CD4-positive, CD25-positive, alpha-beta regulatory T cell (primary cell): ENCODE measurements at regions not wholly inside any gene's neighbourhood (a gene's known extent, or its start where the extent isn't known, plus 50 kb on each side); places are given as distances from the start of the nearest gene placed in this dataset.
A peak's percentile ranks its signal among the peaks of the same experiment; 100 is the strongest.

Experiments
- ATAC-seq, 2 donors: fragments of 150-1000 bp; cut with Tn5 transposase; one replicate each; pipeline ENCODE4 v1.10.0; 2021; ENCODE audit warnings: low read depth in 2 of 2, moderate number of reproducible peaks in 2 of 2, moderate library complexity in 1 of 2
- DNase-seq, 3 donors: peaks; one replicate each; pipeline versions ENCODE4 v3.0.0 to v3.0.0-alpha.2; 2012 to 2022; ENCODE audit warnings: mixed read lengths in 1 of 3
- H3K27ac ChIP-seq: one replicate; pipeline ENCODE4 v1.7.0; 2013; ENCODE audit warnings: mild to moderate bottlenecking, low read length; ENCODE audit not compliant: insufficient read depth, poor library complexity, severe bottlenecking
- H3K27me3 ChIP-seq: one replicate; pipeline ENCODE4 v1.7.0; 2013; ENCODE audit warnings: low read length; ENCODE audit not compliant: control insufficient read depth, insufficient read depth
- H3K36me3 ChIP-seq: one replicate; pipeline ENCODE4 v1.7.0; 2013; ENCODE audit warnings: mild to moderate bottlenecking, low read length, moderate library complexity; ENCODE audit not compliant: control insufficient read depth, insufficient read depth
- H3K4me1 ChIP-seq: 2 replicates; pipeline ENCODE4 v1.7.0; 2013; ENCODE audit warnings: mild to moderate bottlenecking, low read length; ENCODE audit not compliant: insufficient read depth, control insufficient read depth, poor library complexity, severe bottlenecking
- H3K4me3 ChIP-seq: one replicate; pipeline ENCODE4 v1.7.0; 2013; ENCODE audit warnings: low read depth, mild to moderate bottlenecking, low read length, moderate library complexity
- H3K9me3 ChIP-seq, 2 experiments: 1 replicate in 1 of 2; 2 replicates in 1 of 2; pipeline ENCODE4 v1.7.0; 2013; ENCODE audit warnings: low read length in 2 of 2, mild to moderate bottlenecking in 1 of 2, moderate library complexity in 1 of 2; ENCODE audit not compliant: control insufficient read depth in 2 of 2
- H3K27ac Mint-ChIP-seq, 3 donors: one replicate each; pipeline ENCODE4 v1.8.0; 2020 to 2022; ENCODE audit warnings: mild to moderate bottlenecking in 3 of 3, mixed read lengths in 3 of 3, moderate library complexity in 2 of 3
- H3K27me3 Mint-ChIP-seq: one replicate; pipeline ENCODE4 v1.8.0; 2022; ENCODE audit warnings: mild to moderate bottlenecking, mixed read lengths
- H3K36me3 Mint-ChIP-seq: one replicate; pipeline ENCODE4 v1.8.0; 2020; ENCODE audit warnings: mixed read lengths
- H3K4me1 Mint-ChIP-seq, 4 donors: one replicate each; pipeline ENCODE4 v1.8.0; 2020 to 2022; ENCODE audit warnings: mixed read lengths in 4 of 4, mild to moderate bottlenecking in 1 of 4
- H3K4me3 Mint-ChIP-seq, 4 donors: one replicate each; pipeline ENCODE4 v1.8.0; 2020 to 2022; ENCODE audit warnings: mild to moderate bottlenecking in 4 of 4, mixed read lengths in 4 of 4, moderate library complexity in 3 of 4
- H3K9me3 Mint-ChIP-seq, 7 donors: one replicate each; pipeline ENCODE4 v1.8.0; 2020 to 2022; ENCODE audit warnings: mixed read lengths in 7 of 7, mild to moderate bottlenecking in 3 of 7, moderate library complexity in 2 of 7

- no peak overlapping the region for H3K27ac ChIP-seq
- H3K9me3 Mint-ChIP-seq = peaks cover 0 to 3% (median 0%) of the 10 kb centered on the region in 7 donors
- ATAC-seq (no peak), DNase-seq (no peak)
- no peaks in the 10 kb centered on the region for H3K4me1 ChIP-seq
- H3K27ac Mint-ChIP-seq = no peak overlapping the region
- H3K9me3 ChIP-seq = no peaks in the 10 kb centered on the region
- H3K36me3 Mint-ChIP-seq = no peaks in the 10 kb centered on the region
- no peaks in the 10 kb centered on the region for H3K36me3 ChIP-seq
- peaks cover 0 to 2% (median 0%) of the 10 kb centered on the region in 4 donors for H3K4me1 Mint-ChIP-seq
- no peaks in the 10 kb centered on the region for H3K27me3 ChIP-seq
- H3K27me3 Mint-ChIP-seq = peaks cover 27% of the 10 kb centered on the region
- H3K4me3 ChIP-seq = no peak overlapping the region
- no peak overlapping the region for H3K4me3 Mint-ChIP-seq
Measured at GRCh38 chr3:127136706-127137105, 56.2 kb upstream of the PRR23E start.

- Histone ChIP-seq H3K9me3 (no peaks in the 10 kb centered on the region), H3K4me3 (no peak overlapping the region), H3K4me1 (no peaks in the 10 kb centered on the region), H3K27me3 (no peaks in the 10 kb centered on the region), H3K36me3 (no peaks in the 10 kb centered on the region), H3K27ac (no peak overlapping the region)
- Mint-ChIP-seq H3K9me3 (peaks cover 0 to 3% (median 0%) of the 10 kb centered on the region in 7 donors), H3K27ac (no peak overlapping the region), H3K27me3 (peaks cover 27% of the 10 kb centered on the region), H3K4me3 (no peak overlapping the region), H3K4me1 (peaks cover 0 to 2% (median 0%) of the 10 kb centered on the region in 4 donors), H3K36me3 (no peaks in the 10 kb centered on the region)
- DNase-seq = no peak
- ATAC-seq = no peak
Measured at GRCh38 chr3:127137113-127137512, 55.8 kb upstream of the PRR23E start.

GRCh38 chr3:127137757-127138536 is 55.0 kb upstream of the PRR23E start:
- no peak overlapping the region for H3K27ac Mint-ChIP-seq
- no peaks in the 10 kb centered on the region for H3K4me1 ChIP-seq
- no peaks in the 10 kb centered on the region for H3K36me3 ChIP-seq
- H3K27ac ChIP-seq = no peak overlapping the region
- peaks cover 26% of the 10 kb centered on the region for H3K27me3 Mint-ChIP-seq
- no peaks in the 10 kb centered on the region for H3K36me3 Mint-ChIP-seq
- ATAC-seq (no peak), DNase-seq (no peak)
- no peak overlapping the region for H3K4me3 ChIP-seq
- H3K4me1 Mint-ChIP-seq = peaks cover 0 to 2% (median 0%) of the 10 kb centered on the region in 4 donors
- no peak overlapping the region for H3K4me3 Mint-ChIP-seq
- no peaks in the 10 kb centered on the region for H3K27me3 ChIP-seq
- H3K9me3 ChIP-seq = no peaks in the 10 kb centered on the region
- H3K9me3 Mint-ChIP-seq = peaks cover 0 to 3% (median 0%) of the 10 kb centered on the region in 7 donors

GRCh38 chr3:127139601-127140500 is 53.1 kb upstream of the PRR23E start:
- Histone ChIP-seq H3K4me1 (no peaks in the 10 kb centered on the region), H3K27ac (no peak overlapping the region), H3K27me3 (no peaks in the 10 kb centered on the region), H3K4me3 (no peak overlapping the region), H3K36me3 (no peaks in the 10 kb centered on the region), H3K9me3 (no peaks in the 10 kb centered on the region)
- Mint-ChIP-seq H3K9me3 (peaks cover 0 to 6% (median 2%) of the 10 kb centered on the region in 7 donors), H3K4me3 (no peak overlapping the region), H3K4me1 (peaks cover 0 to 2% (median 0%) of the 10 kb centered on the region in 4 donors), H3K27me3 (peaks cover 19% of the 10 kb centered on the region), H3K27ac (no peak overlapping the region), H3K36me3 (no peaks in the 10 kb centered on the region)
- DNase-seq (no peak), ATAC-seq (no peak)

GRCh38 chr3:127140501-127141460 is 52.1 kb upstream of the PRR23E start:
- no peak overlapping the region for H3K4me3 Mint-ChIP-seq
- no peaks in the 10 kb centered on the region for H3K27me3 ChIP-seq
- peaks cover 0 to 6% (median 3%) of the 10 kb centered on the region in 7 donors for H3K9me3 Mint-ChIP-seq
- H3K4me1 ChIP-seq = no peaks in the 10 kb centered on the region
- no peak overlapping the region for H3K27ac ChIP-seq
- H3K36me3 Mint-ChIP-seq = no peaks in the 10 kb centered on the region
- no peaks in the 10 kb centered on the region for H3K36me3 ChIP-seq
- ATAC-seq (peak in 1 of 2 donors; percentile 13), DNase-seq (no peak)
- H3K27ac Mint-ChIP-seq = no peak overlapping the region
- H3K4me3 ChIP-seq = no peak overlapping the region
- H3K27me3 Mint-ChIP-seq = peaks cover 16% of the 10 kb centered on the region
- no peaks in the 10 kb centered on the region for H3K9me3 ChIP-seq
- H3K4me1 Mint-ChIP-seq = peaks cover 0 to 2% (median 0%) of the 10 kb centered on the region in 4 donors

- H3K27me3 ChIP-seq = no peaks in the 10 kb centered on the region
- DNase-seq (no peak), ATAC-seq (no peak)
- H3K9me3 Mint-ChIP-seq = peaks cover 0 to 6% (median 3%) of the 10 kb centered on the region in 7 donors
- peaks cover 10% of the 10 kb centered on the region for H3K27me3 Mint-ChIP-seq
- no peak overlapping the region for H3K27ac ChIP-seq
- H3K27ac Mint-ChIP-seq = no peak overlapping the region
- H3K4me3 Mint-ChIP-seq = no peak overlapping the region
- H3K36me3 Mint-ChIP-seq = no peaks in the 10 kb centered on the region
- no peaks in the 10 kb centered on the region for H3K36me3 ChIP-seq
- H3K4me1 Mint-ChIP-seq = no peaks in the 10 kb centered on the region
- H3K4me3 ChIP-seq = no peak overlapping the region
- no peaks in the 10 kb centered on the region for H3K4me1 ChIP-seq
- H3K9me3 ChIP-seq = no peaks in the 10 kb centered on the region
Measured at GRCh38 chr3:127141921-127142730, 50.8 kb upstream of the PRR23E start.
